ENCODE measurements at regions not wholly inside any gene's neighbourhood (a gene's known extent, or its start where the extent isn't known, plus 50 kb on each side); places are given as distances from the start of the nearest gene placed in this dataset.
"Not testable (repeated sequence)": the region's sequence is repeated elsewhere in the genome, so short reads cannot be mapped to it uniquely, and the experiment has no call there.

DNA sequence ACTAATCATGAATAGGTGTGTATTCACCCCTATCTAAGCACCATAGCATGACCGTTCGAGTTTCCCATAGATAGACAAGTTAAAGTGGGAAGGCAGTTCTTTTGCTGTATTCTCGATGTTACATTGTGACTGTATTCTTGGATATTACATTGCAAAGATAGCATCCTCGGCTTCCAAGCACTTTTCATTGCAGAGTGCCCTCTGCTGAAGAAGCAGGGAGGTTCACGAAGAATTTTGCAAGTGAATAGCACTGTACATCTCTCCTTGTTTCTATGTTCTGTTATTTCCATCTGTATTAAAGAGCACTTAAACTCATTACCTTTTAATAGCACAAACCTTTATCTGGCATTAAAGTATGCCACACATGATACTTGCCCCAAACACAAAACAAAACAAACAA lies 426.7 kb upstream of the ARX start:
- no peak for DNase-seq
- H3K4me3 ChIP-seq, result no peak overlapping the region
- intact Hi-C loops (cut with DNase I), result no loop called here

DNA sequence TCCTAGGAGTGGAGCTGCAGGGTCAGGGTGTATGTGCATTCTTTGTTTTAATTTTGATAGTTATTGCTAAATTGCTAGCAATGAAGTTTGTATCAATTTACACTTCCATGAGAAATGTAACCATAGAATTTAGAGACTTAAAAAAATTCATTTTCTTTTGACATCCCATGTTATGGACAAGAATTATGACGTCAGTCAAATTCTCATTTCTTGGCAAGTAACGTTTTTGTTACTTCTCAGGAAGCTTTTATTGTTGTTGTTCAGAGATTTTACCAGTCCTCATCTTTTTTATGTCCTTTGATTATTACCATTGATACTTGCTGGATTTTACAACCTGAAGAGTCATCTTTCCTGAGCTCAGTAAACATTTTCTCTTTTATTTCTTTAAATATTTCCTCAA lies 417.5 kb upstream of the ARX start:
- H3K27me3 ChIP-seq (ENCODE audit: low read depth), result no peaks in the 10 kb centered on the region
- TF ChIP-seq, protein P1, sequence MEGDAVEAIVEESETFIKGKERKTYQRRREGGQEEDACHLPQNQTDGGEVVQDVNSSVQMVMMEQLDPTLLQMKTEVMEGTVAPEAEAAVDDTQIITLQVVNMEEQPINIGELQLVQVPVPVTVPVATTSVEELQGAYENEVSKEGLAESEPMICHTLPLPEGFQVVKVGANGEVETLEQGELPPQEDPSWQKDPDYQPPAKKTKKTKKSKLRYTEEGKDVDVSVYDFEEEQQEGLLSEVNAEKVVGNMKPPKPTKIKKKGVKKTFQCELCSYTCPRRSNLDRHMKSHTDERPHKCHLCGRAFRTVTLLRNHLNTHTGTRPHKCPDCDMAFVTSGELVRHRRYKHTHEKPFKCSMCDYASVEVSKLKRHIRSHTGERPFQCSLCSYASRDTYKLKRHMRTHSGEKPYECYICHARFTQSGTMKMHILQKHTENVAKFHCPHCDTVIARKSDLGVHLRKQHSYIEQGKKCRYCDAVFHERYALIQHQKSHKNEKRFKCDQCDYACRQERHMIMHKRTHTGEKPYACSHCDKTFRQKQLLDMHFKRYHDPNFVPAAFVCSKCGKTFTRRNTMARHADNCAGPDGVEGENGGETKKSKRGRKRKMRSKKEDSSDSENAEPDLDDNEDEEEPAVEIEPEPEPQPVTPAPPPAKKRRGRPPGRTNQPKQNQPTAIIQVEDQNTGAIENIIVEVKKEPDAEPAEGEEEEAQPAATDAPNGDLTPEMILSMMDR (IDR thresholded peaks at IDR 0.05), result no peak
- intact Hi-C loops (cut with DNase I), result no loop called here
- DNase-seq (no peak), ATAC-seq (no peak)
- no peaks in the 10 kb centered on the region for H3K9me3 ChIP-seq
- H3K27ac ChIP-seq, result no peak overlapping the region
- no peaks in the 10 kb centered on the region for H3K4me1 ChIP-seq
- no peaks in the 10 kb centered on the region for H3K36me3 ChIP-seq
- no peak overlapping the region for H3K4me3 ChIP-seq

More for the DNA sequence above, 426.7 kb upstream of the ARX start:
- Histone ChIP-seq H3K9me3 (no peaks in the 10 kb centered on the region), H3K4me1 (no peaks in the 10 kb centered on the region), H3K27ac (no peak overlapping the region), H3K27me3 (ENCODE audit: low read depth) (no peaks in the 10 kb centered on the region), H3K36me3 (no peaks in the 10 kb centered on the region)
- TF ChIP-seq, protein P1 (IDR thresholded peaks at IDR 0.05), result no peak
- no peak for ATAC-seq

DNA sequence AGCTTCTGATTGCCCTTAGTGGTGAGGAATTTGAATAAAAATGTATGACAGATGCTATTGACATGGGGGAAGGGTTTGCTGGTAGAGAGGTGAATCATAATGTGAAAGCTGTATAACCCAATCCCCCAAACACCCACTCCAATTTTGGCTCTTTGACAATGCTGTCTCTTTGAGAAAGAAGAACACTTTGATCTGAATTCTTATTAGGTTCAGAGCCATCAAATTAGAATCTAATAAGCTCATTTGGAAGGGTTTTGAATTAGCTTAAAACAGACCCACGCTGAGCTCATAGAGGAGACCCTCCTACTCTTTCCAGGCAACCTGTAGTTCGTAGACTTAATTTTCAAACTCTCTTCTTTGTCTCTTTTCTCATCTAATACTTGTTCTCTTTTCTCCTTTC lies 416.6 kb upstream of the ARX start:
- Histone ChIP-seq H3K36me3 (no peaks in the 10 kb centered on the region), H3K27me3 (ENCODE audit: low read depth) (no peaks in the 10 kb centered on the region), H3K9me3 (no peaks in the 10 kb centered on the region), H3K4me1 (no peaks in the 10 kb centered on the region), H3K27ac (no peak overlapping the region), H3K4me3 (no peak overlapping the region)
- intact Hi-C loops (cut with DNase I), result no loop called here
- DNase-seq (no peak), ATAC-seq (no peak)
- TF ChIP-seq, protein P1 (IDR thresholded peaks at IDR 0.05), result no peak

DNA sequence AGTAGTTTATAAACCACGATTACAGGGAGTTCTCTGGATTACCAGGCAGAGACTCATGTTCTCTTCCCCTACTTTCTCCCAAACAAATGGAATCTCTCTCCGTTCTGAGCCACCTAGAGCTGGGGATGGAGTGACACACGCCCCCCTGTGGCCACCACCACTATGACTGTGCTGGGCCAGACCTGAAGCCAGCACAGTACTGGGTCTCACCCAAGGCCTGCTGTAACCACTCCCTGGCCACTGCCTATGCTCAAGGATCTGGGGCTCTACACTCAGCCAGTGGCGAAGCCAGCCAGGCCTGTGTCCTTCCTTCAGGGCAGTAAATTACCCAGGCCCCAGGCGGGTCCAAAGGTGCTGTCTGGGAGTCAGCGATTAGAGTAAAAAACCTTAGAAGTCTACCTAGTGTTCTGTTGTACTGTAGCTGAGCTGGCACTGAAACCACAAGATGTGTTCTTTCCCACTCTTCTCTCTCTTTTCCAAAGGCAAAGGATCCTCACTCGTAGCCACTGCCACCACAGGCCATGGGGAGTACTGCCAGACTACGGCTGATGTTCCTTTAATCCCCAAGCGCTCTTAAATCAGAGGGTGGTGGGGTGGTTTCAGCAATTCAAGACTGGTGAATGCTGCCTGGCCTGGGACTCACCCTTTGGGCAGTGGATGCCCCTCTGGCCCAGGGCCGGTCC lies 412.2 kb upstream of the ARX start:
- intact Hi-C loops (cut with DNase I), result no loop called here
- H3K27ac ChIP-seq, result no peak overlapping the region
- TF ChIP-seq, protein P1 (IDR thresholded peaks at IDR 0.05), result no peak
- DNase-seq (no peak), ATAC-seq (no peak)
- no peaks in the 10 kb centered on the region for H3K9me3 ChIP-seq
- H3K36me3 ChIP-seq, result no peaks in the 10 kb centered on the region
- no peak overlapping the region for H3K4me3 ChIP-seq
- no peaks in the 10 kb centered on the region for H3K4me1 ChIP-seq
- H3K27me3 ChIP-seq (ENCODE audit: low read depth), result no peaks in the 10 kb centered on the region

DNA sequence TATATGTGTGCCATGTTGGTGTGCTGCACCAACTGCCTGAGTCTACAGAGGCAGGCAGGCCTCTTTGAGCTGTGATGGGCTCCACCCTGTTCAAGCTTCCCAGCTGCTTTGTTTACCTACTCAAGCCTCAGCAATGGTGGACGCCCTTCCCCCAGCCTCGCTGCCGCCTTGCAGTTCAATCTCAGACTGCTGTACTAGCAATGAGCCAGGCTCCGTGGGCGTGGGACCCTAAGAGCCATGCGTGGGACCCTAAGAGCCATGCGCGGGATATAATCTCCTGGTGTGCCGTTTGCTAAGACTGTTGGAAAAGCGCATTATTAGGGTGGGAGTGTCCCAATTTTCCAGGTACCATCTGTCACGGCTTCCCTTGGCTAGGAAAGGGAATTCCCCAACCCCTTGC lies 388.4 kb upstream of the ARX start:
- ATAC-seq, result not testable (repeated sequence)

DNA sequence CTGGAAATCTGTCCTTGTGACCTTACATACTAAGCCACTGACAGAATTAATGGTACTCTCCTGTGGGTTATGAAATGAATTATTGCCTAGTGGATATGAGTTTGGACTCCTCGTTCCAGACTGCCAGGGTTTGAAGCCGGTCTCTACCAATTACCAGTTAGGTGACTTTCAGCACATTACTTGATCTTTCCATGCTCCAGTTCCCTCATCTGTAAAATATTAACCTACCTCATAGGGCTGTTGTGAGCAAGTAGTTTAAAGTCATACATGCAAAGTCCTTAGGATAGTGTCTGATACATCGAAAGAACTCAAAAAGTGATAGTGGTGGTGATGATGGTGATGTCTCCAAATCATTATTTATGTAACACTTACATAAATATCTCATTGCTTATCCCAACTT lies 373.5 kb upstream of the ARX start:
- H3K4me1 ChIP-seq, result no peaks in the 10 kb centered on the region
- ATAC-seq (no peak), DNase-seq (no peak)
- H3K4me3 ChIP-seq, result no peak overlapping the region
- TF ChIP-seq, protein P1 (IDR thresholded peaks at IDR 0.05), result no peak
- no peaks in the 10 kb centered on the region for H3K36me3 ChIP-seq
- H3K27ac ChIP-seq, result no peak overlapping the region
- no peaks in the 10 kb centered on the region for H3K27me3 ChIP-seq (ENCODE audit: low read depth)
- H3K9me3 ChIP-seq, result no peaks in the 10 kb centered on the region
- intact Hi-C loops (cut with DNase I), result no loop called here

More for the DNA sequence above, 388.4 kb upstream of the ARX start:
- H3K36me3 ChIP-seq; H3K27me3 ChIP-seq (ENCODE audit: low read depth); H3K4me1 ChIP-seq; DNase-seq; H3K4me3 ChIP-seq; intact Hi-C loops (cut with DNase I); H3K9me3 ChIP-seq; H3K27ac ChIP-seq: not testable (repeated sequence)

Data from lower lobe of right lung (tissue), 2 donors.